B cell (primary cell): ENCODE measurements at regions not wholly inside any gene's neighbourhood (a gene's known extent, or its start where the extent isn't known, plus 50 kb on each side); places are given as distances from the start of the nearest gene placed in this dataset.

Experiments
- ATAC-seq: fragments of 200-7000 bp; cut with Tn5 transposase; one replicate; pipeline ENCODE4 v1.10.0; 2021; ENCODE audit warnings: low read depth, mild to moderate bottlenecking, moderate number of reproducible peaks, moderate library complexity
- CTCF ChIA-PET: fragments of 350-600 bp; sonication (Branson Sonifier 250); formaldehyde crosslinking; loops from one replicate; lab custom pipeline; 2021; ENCODE audit warnings: antibody characterized with exemption, inconsistent platforms; lab: Charles Lee
- POLR2A ChIA-PET: fragments of 350-600 bp; sonication (Branson Sonifier 250); formaldehyde crosslinking; loops from one replicate; lab custom pipeline; 2021; ENCODE audit warnings: antibody characterized with exemption; lab: Charles Lee
- DNase-seq: peaks from one replicate; pipeline ENCODE4 v3.0.0; 2013
- H2AFZ ChIP-seq: 2 replicates; pipeline ENCODE4 v1.6.1; 2012; ENCODE audit warnings: mild to moderate bottlenecking, low read depth, low read length; ENCODE audit not compliant: insufficient read depth, poor library complexity, severe bottlenecking
- H3K27ac ChIP-seq, 2 donors: 1 replicate in 1 of 2; 2 replicates in 1 of 2; pipeline ENCODE4 v1.5.1; 2012 to 2013; ENCODE audit warnings: low read length in 2 of 2, mild to moderate bottlenecking in 2 of 2, moderate library complexity in 1 of 2
- H3K27me3 ChIP-seq, 4 experiments: fragments of 200-600 bp in 1 of 4; sonication (generic) in 1 of 4; replicated peaks in 1 of 4; 1 replicate in 2 of 4; 2 replicates in 2 of 4; pipeline versions ENCODE4 v1.6.1 to v1.7.0; 2013 to 2016; ENCODE audit warnings: low read length in 3 of 4, mild to moderate bottlenecking in 2 of 4, mixed read lengths in 1 of 4, moderate library complexity in 1 of 4; ENCODE audit not compliant: insufficient read depth in 4 of 4, control insufficient read depth in 3 of 4; ENCODE audit errors: control extremely low read depth in 1 of 4
- H3K36me3 ChIP-seq, 2 experiments: replicated peaks in 1 of 2; 1 replicate in 1 of 2; 2 replicates in 1 of 2; pipeline versions ENCODE4 v1.6.1 to v1.7.1; 2013; ENCODE audit warnings: low read length in 1 of 2; ENCODE audit not compliant: insufficient read depth in 2 of 2, control insufficient read depth in 1 of 2; ENCODE audit errors: control extremely low read depth in 1 of 2, extremely low read depth in 1 of 2
- H3K4me1 ChIP-seq, 2 donors: fragments of 200-600 bp in 1 of 2; sonication (generic) in 1 of 2; 1 replicate in 1 of 2; 2 replicates in 1 of 2; pipeline versions ENCODE4 v1.5.1 to v1.6.1; 2013 to 2017; ENCODE audit warnings: low read length in 2 of 2; ENCODE audit not compliant: control insufficient read depth in 2 of 2, insufficient read depth in 2 of 2
- H3K4me2 ChIP-seq: replicated peaks from 2 replicates; pipeline ENCODE3; 2012; ENCODE audit warnings: mild to moderate bottlenecking, low read depth, low read length; ENCODE audit not compliant: poor library complexity, severe bottlenecking
- H3K4me3 ChIP-seq, 5 experiments: fragments of 200-600 bp in 1 of 5; sonication (generic) in 1 of 5; 1 replicate in 3 of 5; 2 replicates in 2 of 5; pipeline versions ENCODE4 v1.5.1 to v1.7.0; 2011 to 2016; ENCODE audit warnings: low read length in 4 of 5, mild to moderate bottlenecking in 4 of 5, low read depth in 2 of 5, control low read depth in 1 of 5, moderate library complexity in 1 of 5; ENCODE audit not compliant: insufficient read depth in 1 of 5; ENCODE audit errors: control extremely low read depth in 1 of 5, extremely low read depth in 1 of 5
- H3K79me2 ChIP-seq: fragments of 200-600 bp; sonication (generic); one replicate; pipeline ENCODE4 v1.6.0; 2016; ENCODE audit warnings: low read length; ENCODE audit not compliant: control insufficient read depth, insufficient read depth
- H3K9ac ChIP-seq: fragments of 200-600 bp; sonication (generic); 2 replicates; pipeline ENCODE4 v1.6.1; 2017; ENCODE audit warnings: mild to moderate bottlenecking, low read length, moderate library complexity
- H3K9me3 ChIP-seq, 3 donors: one replicate each; pipeline versions ENCODE4 v1.6.1 to v1.7.1; 2013; ENCODE audit warnings: low read length in 2 of 3; ENCODE audit not compliant: control insufficient read depth in 2 of 3, insufficient read depth in 1 of 3; ENCODE audit errors: control extremely low read depth in 1 of 3
- H4K20me1 ChIP-seq: 2 replicates; pipeline ENCODE4 v1.6.0; 2012; ENCODE audit warnings: mild to moderate bottlenecking, low read length; ENCODE audit not compliant: insufficient read depth, control insufficient read depth, poor library complexity, severe bottlenecking
- H3K27ac Mint-ChIP-seq: one replicate; pipeline ENCODE4 v1.8.0; 2021; ENCODE audit warnings: mixed read lengths
- H3K27me3 Mint-ChIP-seq: one replicate; pipeline ENCODE4 v1.8.0; 2021; ENCODE audit warnings: mixed read lengths
- H3K4me1 Mint-ChIP-seq: one replicate; pipeline ENCODE4 v1.8.0; 2021; ENCODE audit warnings: mixed read lengths
- H3K4me3 Mint-ChIP-seq: one replicate; pipeline ENCODE4 v1.8.0; 2021; ENCODE audit warnings: mixed read lengths
- H3K9me3 Mint-ChIP-seq: one replicate; pipeline ENCODE4 v1.8.0; 2022; ENCODE audit warnings: mixed read lengths; ENCODE audit not compliant: insufficient read depth
- CTCF ChIP-seq: fragments of 200-600 bp; IDR thresholded peaks from one replicate; pipeline ENCODE4 v1.8.0; 2022; ENCODE audit warnings: antibody characterized with exemption, mild to moderate bottlenecking
- EZH2 ChIP-seq: IDR thresholded peaks from 2 replicates; pipeline ENCODE4 v1.6.1; 2012; ENCODE audit warnings: borderline replicate concordance, low read depth, mild to moderate bottlenecking, moderate library complexity, low read length; ENCODE audit not compliant: insufficient read depth, poor library complexity, severe bottlenecking
- intact Hi-C: fragments of 100-400 bp; cut with micrococcal nuclease; formaldehyde crosslinking; loops from one replicate; pipeline ENCODE4 v1.10.0; 2022

DNA sequence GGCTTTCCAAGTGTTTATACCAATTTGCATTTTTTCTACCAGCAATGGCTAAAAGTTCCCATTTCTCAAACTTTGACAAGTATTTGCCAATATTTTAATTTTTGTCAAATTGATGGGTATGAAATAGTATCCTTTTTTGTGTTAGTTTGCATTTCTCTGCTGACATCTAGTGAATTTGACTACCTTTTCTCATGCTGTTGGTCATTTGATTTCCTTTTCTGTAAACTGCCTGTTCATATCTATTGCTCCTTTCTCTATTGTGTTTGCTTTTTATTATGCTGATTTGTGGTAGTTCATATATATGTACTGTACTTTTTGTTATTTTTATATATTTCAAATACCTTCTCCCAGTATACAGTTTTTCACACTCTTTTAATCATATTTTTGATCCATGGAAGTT lies 149.4 kb downstream of the PMAIP1 start:
- Histone ChIP-seq H3K4me2 (no peak overlapping the region), H3K4me1 (no peaks in the 10 kb centered on the region), H3K36me3 (no peaks in the 10 kb centered on the region), H3K27me3 (no peaks in the 10 kb centered on the region), H3K9me3 (peaks cover 0 to 5% (median 0%) of the 10 kb centered on the region in 3 donors), H3K4me3 (no peak overlapping the region), H3K79me2 (no peaks in the 10 kb centered on the region), H3K9ac (no peak overlapping the region), H3K27ac (no peak overlapping the region), H4K20me1 (no peaks in the 10 kb centered on the region), H2AFZ (no peak overlapping the region)
- intact Hi-C loops: no loop called here
- Mint-ChIP-seq H3K9me3 (peaks cover 4% of the 10 kb centered on the region), H3K27ac (no peak overlapping the region), H3K27me3 (peaks cover 14% of the 10 kb centered on the region), H3K4me1 (no peaks in the 10 kb centered on the region), H3K4me3 (no peak overlapping the region)
- TF ChIP-seq EZH2 (no peak), CTCF (no peak)
- ChIA-PET POLR2A (no interaction called here), CTCF (no interaction called here)
- no peak for ATAC-seq
- DNase-seq: no peak

DNA sequence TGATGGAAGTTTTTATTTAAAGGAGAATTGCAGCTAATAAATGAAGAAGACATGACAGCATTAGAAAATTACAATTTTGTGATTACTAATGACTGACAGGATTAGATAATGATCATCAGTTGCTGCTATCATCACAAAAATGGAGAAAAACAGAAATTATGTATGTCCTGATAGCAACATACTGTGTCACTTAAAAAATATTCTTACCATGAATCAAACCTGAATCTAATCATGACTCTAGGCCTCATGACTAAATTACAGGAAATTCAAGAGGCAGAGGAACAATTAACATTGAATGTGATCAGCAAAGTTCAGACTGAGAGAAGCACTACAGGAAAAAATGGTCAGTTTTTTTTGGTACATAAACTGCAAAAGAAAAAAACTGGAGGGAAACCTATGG lies 147.8 kb downstream of the PMAIP1 start:
- H3K79me2 ChIP-seq: no peaks in the 10 kb centered on the region
- TF ChIP-seq EZH2 (no peak), CTCF (no peak)
- no peaks in the 10 kb centered on the region for H4K20me1 ChIP-seq
- Mint-ChIP-seq H3K4me1 (no peaks in the 10 kb centered on the region), H3K9me3 (peaks cover 4% of the 10 kb centered on the region), H3K27ac (no peak overlapping the region), H3K4me3 (no peak overlapping the region), H3K27me3 (peaks cover 7% of the 10 kb centered on the region)
- H3K4me2 ChIP-seq: no peak overlapping the region
- no peak overlapping the region for H2AFZ ChIP-seq
- ChIA-PET POLR2A (no interaction called here), CTCF (no interaction called here)
- no peaks in the 10 kb centered on the region for H3K27me3 ChIP-seq
- ATAC-seq (no peak), DNase-seq (no peak)
- H3K9ac ChIP-seq: no peak overlapping the region
- H3K27ac ChIP-seq: no peak overlapping the region
- H3K4me1 ChIP-seq: no peaks in the 10 kb centered on the region
- peaks cover 0 to 5% (median 0%) of the 10 kb centered on the region in 3 donors for H3K9me3 ChIP-seq
- H3K4me3 ChIP-seq: no peak overlapping the region
- no peaks in the 10 kb centered on the region for H3K36me3 ChIP-seq
- intact Hi-C loops: no loop called here
